Gastrocnemius medialis (tissue), 4 donors: ENCODE measurements at regions not wholly inside any gene's neighbourhood (a gene's known extent, or its start where the extent isn't known, plus 50 kb on each side); places are given as distances from the start of the nearest gene placed in this dataset.

Experiments
- CTCF ChIP-seq, 5 experiments: fragments of 450-650 bp in 3 of 5; fragments of 200-600 bp in 2 of 5; sonication (generic) in 2 of 5; IDR thresholded peaks in 4 of 5; conservative IDR thresholded peaks in 1 of 5; 1 replicate in 4 of 5; 2 replicates in 1 of 5; pipeline ENCODE4 v1.5.1; 2016 to 2019; ENCODE audit warnings: antibody characterized with exemption in 5 of 5, mild to moderate bottlenecking in 3 of 5, moderate library complexity in 3 of 5
- POLR2A ChIP-seq, 2 donors: fragments of 450-650 bp; IDR thresholded peaks; one replicate each; pipeline ENCODE4 v1.6.1; 2017; ENCODE audit warnings: antibody characterized with exemption in 2 of 2, mild to moderate bottlenecking in 2 of 2, moderate library complexity in 2 of 2

DNA sequence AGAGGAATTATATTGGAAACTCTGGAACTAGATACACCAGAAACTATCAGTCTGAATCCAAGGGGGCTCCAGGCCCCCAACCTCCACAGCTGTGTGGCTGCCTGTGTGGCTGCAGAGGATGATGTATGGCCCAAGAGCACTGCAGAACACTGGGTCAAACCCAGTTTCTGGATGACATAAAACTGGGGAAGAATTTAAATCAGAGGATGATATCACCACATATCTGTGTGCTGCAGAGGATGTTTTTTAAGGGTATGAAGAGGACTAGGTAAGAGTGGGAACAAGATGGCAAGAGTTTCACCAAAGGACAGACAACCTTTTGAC is 226.4 kb downstream of the SUCLA2 start:
- TF ChIP-seq CTCF (IDR thresholded peaks at IDR 0.05 in 4 of 5, conservative IDR thresholded peaks at IDR 0.05 in 1 of 5) (no peak), POLR2A (IDR thresholded peaks at IDR 0.05) (no peak)
